DND-41 (cell line): ENCODE measurements at regions not wholly inside any gene's neighbourhood (a gene's known extent, or its start where the extent isn't known, plus 50 kb on each side); places are given as distances from the start of the nearest gene placed in this dataset.

Experiments
- EZH2 ChIP-seq: IDR thresholded peaks from 3 replicates; pipeline ENCODE4 v1.6.1; 2012; ENCODE audit warnings: borderline replicate concordance, low read depth, mild to moderate bottlenecking, moderate library complexity, low read length, inconsistent platforms; ENCODE audit not compliant: severe bottlenecking
- TF ChIP-seq, protein P1 (sequence below): IDR thresholded peaks from 2 replicates; pipeline ENCODE4 v1.5.1; 2012; ENCODE audit warnings: borderline replicate concordance, low read length, moderate library complexity, mild to moderate bottlenecking; ENCODE audit not compliant: poor library complexity, severe bottlenecking; ENCODE audit errors: extremely low read depth

DNA sequence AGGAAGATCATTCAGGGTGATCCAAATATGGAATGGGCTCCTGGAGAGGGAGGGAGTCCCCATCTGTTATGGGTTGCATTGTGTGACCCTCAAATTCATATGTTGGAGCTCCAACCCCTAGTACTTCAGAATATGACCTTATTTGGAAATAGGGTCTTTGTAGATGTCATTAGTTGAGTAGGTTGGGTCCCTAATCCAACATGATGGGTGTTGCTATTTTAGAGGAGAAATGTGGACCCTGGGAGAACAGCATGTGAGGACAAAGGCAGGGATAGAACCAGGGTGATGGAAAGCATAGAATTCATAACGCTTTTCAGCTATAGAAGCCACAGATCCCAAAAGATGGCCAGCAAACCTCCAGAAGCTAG, 91.5 kb upstream of the SMNDC1 start:
- TF ChIP-seq, protein P1, sequence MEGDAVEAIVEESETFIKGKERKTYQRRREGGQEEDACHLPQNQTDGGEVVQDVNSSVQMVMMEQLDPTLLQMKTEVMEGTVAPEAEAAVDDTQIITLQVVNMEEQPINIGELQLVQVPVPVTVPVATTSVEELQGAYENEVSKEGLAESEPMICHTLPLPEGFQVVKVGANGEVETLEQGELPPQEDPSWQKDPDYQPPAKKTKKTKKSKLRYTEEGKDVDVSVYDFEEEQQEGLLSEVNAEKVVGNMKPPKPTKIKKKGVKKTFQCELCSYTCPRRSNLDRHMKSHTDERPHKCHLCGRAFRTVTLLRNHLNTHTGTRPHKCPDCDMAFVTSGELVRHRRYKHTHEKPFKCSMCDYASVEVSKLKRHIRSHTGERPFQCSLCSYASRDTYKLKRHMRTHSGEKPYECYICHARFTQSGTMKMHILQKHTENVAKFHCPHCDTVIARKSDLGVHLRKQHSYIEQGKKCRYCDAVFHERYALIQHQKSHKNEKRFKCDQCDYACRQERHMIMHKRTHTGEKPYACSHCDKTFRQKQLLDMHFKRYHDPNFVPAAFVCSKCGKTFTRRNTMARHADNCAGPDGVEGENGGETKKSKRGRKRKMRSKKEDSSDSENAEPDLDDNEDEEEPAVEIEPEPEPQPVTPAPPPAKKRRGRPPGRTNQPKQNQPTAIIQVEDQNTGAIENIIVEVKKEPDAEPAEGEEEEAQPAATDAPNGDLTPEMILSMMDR, result no peak
- TF ChIP-seq EZH2, result no peak
